HepG2 (cell line): ENCODE measurements at regions not wholly inside any gene's neighbourhood (a gene's known extent, or its start where the extent isn't known, plus 50 kb on each side); places are given as distances from the start of the nearest gene placed in this dataset.

ENCODE experiments used
- ATAC-seq: fragments of 200-7000 bp; cut with Tn5 transposase; 3 replicates; pipeline ENCODE4 v1.9.1; 2020; ENCODE audit warnings: mild to moderate bottlenecking, moderate library complexity
- BruUV-seq: library from RNA; stranded (reverse); fragments of 400-500 nt; replicated peaks from 2 replicates; lab custom pipeline; 2021; lab: Mats Ljungman, UMichigan
- CTCF ChIA-PET: fragments of 300-600 bp; formaldehyde crosslinking; extraction: SDS; loops from one replicate; lab custom pipeline; 2021; ENCODE audit warnings: low total read pairs, inconsistent platforms, low intra/inter-chr PET ratio; lab: Yijun Ruan, JAX
- POLR2A ChIA-PET: fragments of 350-600 bp; sonication (Branson Sonifier 250); formaldehyde crosslinking; loops from one replicate; lab custom pipeline; 2020; ENCODE audit warnings: antibody characterized with exemption, inconsistent platforms; lab: Yijun Ruan, JAX
- DNase-seq: peaks from one replicate; pipeline ENCODE4 v3.0.0-alpha.2; 2015; ENCODE audit warnings: low spot score
- FAIRE-seq: peaks from 3 replicates; lab custom pipeline; 2011; peaks lifted over from hg19 to GRCh38; lab: Jason Lieb, UNC
- H2AFZ ChIP-seq: one replicate; pipeline ENCODE4 v1.6.1; 2011; ENCODE audit warnings: low read length, inconsistent platforms
- H3K27ac ChIP-seq: fragments of 300-600 bp; 3 replicates; pipeline ENCODE4 v1.8.0; 2011; ENCODE audit warnings: mixed run types, mild to moderate bottlenecking, mixed read lengths, low read length, inconsistent platforms; ENCODE audit not compliant: insufficient read depth; ENCODE audit errors: extremely low read length
- H3K27me3 ChIP-seq, 2 experiments: fragments of 200-600 bp in 1 of 2; 2 replicates in 1 of 2; 3 replicates in 1 of 2; pipeline versions ENCODE4 v1.6.0 to v1.8.0; 2011; ENCODE audit warnings: low read length in 2 of 2, mild to moderate bottlenecking in 2 of 2, moderate library complexity in 2 of 2, inconsistent platforms in 1 of 2; ENCODE audit not compliant: insufficient read depth in 2 of 2, control insufficient read depth in 1 of 2
- H3K36me3 ChIP-seq, 2 experiments: fragments of 200-600 bp in 1 of 2; replicated peaks in 1 of 2; 2 replicates in 1 of 2; 3 replicates in 1 of 2; pipeline versions ENCODE4 v1.5.1 to v1.8.0; 2011; ENCODE audit warnings: low read length in 2 of 2, inconsistent platforms in 1 of 2; ENCODE audit not compliant: insufficient read depth in 2 of 2, control insufficient read depth in 1 of 2
- H3K4me1 ChIP-seq: 2 replicates; pipeline ENCODE4 v1.5.1; 2012; ENCODE audit warnings: low read length, inconsistent platforms; ENCODE audit not compliant: insufficient read depth
- H3K4me2 ChIP-seq: 2 replicates; pipeline ENCODE4 v1.6.0; 2011; ENCODE audit warnings: low read depth, low read length, inconsistent platforms
- H3K4me3 ChIP-seq, 3 experiments: fragments of 200-600 bp in 1 of 3; sonication (generic), shearing (Covaris generic) in 1 of 3; replicated peaks in 1 of 3; 2 replicates each; pipeline ENCODE4 v1.5.1; 2011 to 2016; ENCODE audit warnings: low read length in 3 of 3, inconsistent platforms in 2 of 3, low read depth in 2 of 3, mild to moderate bottlenecking in 2 of 3, control low read depth in 1 of 3, mixed read lengths in 1 of 3; ENCODE audit not compliant: insufficient read depth in 1 of 3
- H3K79me2 ChIP-seq: one replicate; pipeline ENCODE4 v1.6.1; 2011; ENCODE audit warnings: low read length, inconsistent platforms; ENCODE audit not compliant: insufficient read depth
- H3K9ac ChIP-seq: 2 replicates; pipeline ENCODE4 v1.6.0; 2011; ENCODE audit warnings: mild to moderate bottlenecking, low read depth, low read length, inconsistent platforms; ENCODE audit not compliant: insufficient read depth
- H3K9me3 ChIP-seq: 2 replicates; pipeline ENCODE4 v1.5.1; 2012; ENCODE audit warnings: mild to moderate bottlenecking, low read length
- H4K20me1 ChIP-seq: 2 replicates; pipeline ENCODE4 v1.6.0; 2011; ENCODE audit warnings: inconsistent platforms, mild to moderate bottlenecking, low read length, moderate library complexity; ENCODE audit not compliant: insufficient read depth
- ARID5B ChIP-seq: IDR thresholded peaks from 2 replicates; pipeline ENCODE4 v1.4.0; 2020; ENCODE audit warnings: mild to moderate bottlenecking, missing genetic modification reagents
- DPF2 ChIP-seq: sonication (generic); formaldehyde crosslinking; IDR thresholded peaks from 2 replicates; pipeline ENCODE4 v1.4.0; 2020; ENCODE audit warnings: mild to moderate bottlenecking, low read depth, missing genetic modification reagents, borderline replicate concordance
- E2F1 ChIP-seq: sonication (generic); formaldehyde crosslinking; IDR thresholded peaks from 2 replicates; pipeline ENCODE4 v1.5.0; 2020; ENCODE audit warnings: missing genetic modification reagents
- HNF1B ChIP-seq: sonication (generic); formaldehyde crosslinking; IDR thresholded peaks from 2 replicates; pipeline ENCODE4 v1.5.1; 2020; ENCODE audit warnings: mild to moderate bottlenecking, moderate library complexity, missing genetic modification reagents
- JDP2 ChIP-seq: sonication (generic); formaldehyde crosslinking; IDR thresholded peaks from 2 replicates; pipeline ENCODE4 v1.8.1; 2022; ENCODE audit warnings: missing genetic modification reagents, borderline replicate concordance
- PBX2 ChIP-seq: IDR thresholded peaks from 2 replicates; pipeline ENCODE4 v1.6.1; 2016; ENCODE audit warnings: control low read depth
- RERE ChIP-seq: IDR thresholded peaks from 2 replicates; pipeline ENCODE4 v1.6.1; 2016; ENCODE audit warnings: low read depth, missing genetic modification reagents, missing compliant biosample characterization
- ZFP62 ChIP-seq: sonication (generic); formaldehyde crosslinking; IDR thresholded peaks from 2 replicates; pipeline ENCODE4 v1.4.0; 2020; ENCODE audit warnings: missing genetic modification reagents
- ZNF205 ChIP-seq: IDR thresholded peaks from 2 replicates; pipeline ENCODE4 v1.6.1; 2018; ENCODE audit warnings: missing biosample characterization, missing genetic modification reagents
- WGBS: methylation state at CpG from one replicate; pipeline ENCODE4 v1.1.6; 2017; ENCODE audit warnings: low lambda C conversion rate; 5-methylcytosine and 5-hydroxymethylcytosine counted together
- in situ Hi-C: cut with HindIII; loops from 2 replicates; pipeline ENCODE4 v1.10.0; 2017; ENCODE audit warnings: low pct_unique_long_range_greater_than_20kb; ENCODE audit not compliant: extremely low pct_ligation_motif_present
- intact Hi-C: fragments of 100-400 bp; cut with micrococcal nuclease; formaldehyde crosslinking; loops from one replicate; pipeline ENCODE4 v1.10.0; 2022; ENCODE audit not compliant: unreplicated experiment

GRCh38 chr9:78821126-78821822 is 524.3 kb downstream of the PSAT1 start:
- H3K9me3 ChIP-seq: no peaks in the 10 kb centered on the region
- H2AFZ ChIP-seq: peak overlapping the region; percentile 36
- ChIA-PET CTCF (no interaction called here), POLR2A (no interaction called here)
- H3K36me3 ChIP-seq: no peaks in the 10 kb centered on the region
- 4% methylated on average over 7 of the region's 9 CpGs for whole genome bisulfite sequencing
- in situ Hi-C loops: no loop called here
- H3K27me3 ChIP-seq: no peaks in the 10 kb centered on the region
- no TSS peak for BruUV-seq
- no peak overlapping the region for H3K27ac ChIP-seq
- FAIRE-seq (peak; percentile 66), ATAC-seq (peak; percentile 87), DNase-seq (peak; percentile 49)
- 0 out of 2 replicates have a peak, but pooled peaks cover 5% of the 10 kb centered on the region for H3K4me1 ChIP-seq
- H3K9ac ChIP-seq: no peak overlapping the region
- H3K4me2 ChIP-seq: peak overlapping the region; percentile 71
- intact Hi-C loops: loop anchor here (5.0 kb wide), 1 partner anchor 311 kb away; no protein-coding TSS in a partner anchor
- H3K79me2 ChIP-seq: no peaks in the 10 kb centered on the region
- no peaks in the 10 kb centered on the region for H4K20me1 ChIP-seq
- peak overlapping the region; percentile 5 to 41 (median 37); a peak in 3 of 6 replicates for H3K4me3 ChIP-seq
- no peak for TF ChIP-seq E2F1 (CRISPR knock-in tag)
- no peak for TF ChIP-seq DPF2 (CRISPR knock-in tag)
- TF ChIP-seq JDP2: no peak
- no peak for TF ChIP-seq RERE (CRISPR knock-in tag)
- peak; percentile 69 for TF ChIP-seq PBX2 (CRISPR knock-in tag)
- 0 out of 2 replicates have a peak, but pooled peaks have one; percentile 19 for TF ChIP-seq ZNF205 (CRISPR knock-in tag)
- no peak for TF ChIP-seq ARID5B (CRISPR knock-in tag)
- TF ChIP-seq HNF1B (CRISPR knock-in tag): no peak
- no peak for TF ChIP-seq ZFP62 (CRISPR knock-in tag)
